GM23338 (cell line): ENCODE measurements at regions not wholly inside any gene's neighbourhood (a gene's known extent, or its start where the extent isn't known, plus 50 kb on each side); places are given as distances from the start of the nearest gene placed in this dataset.

ENCODE experiments used
- ATAC-seq: fragments of 200-7000 bp; cut with Tn5 transposase; 3 replicates; pipeline ENCODE4 v1.9.1; 2020
- DNase-seq: peaks from one replicate; pipeline ENCODE4 v3.0.0-alpha.2; 2015; ENCODE audit warnings: low spot score
- H2AFZ ChIP-seq: fragments of 200-600 bp; sonication (generic); 2 replicates; pipeline ENCODE4 v1.8.0; 2016; ENCODE audit warnings: antibody characterized with exemption, mild to moderate bottlenecking, moderate library complexity
- H3F3A ChIP-seq: fragments of 200-600 bp; sonication (generic); replicated peaks from 2 replicates; pipeline ENCODE4 v1.8.0; 2017; ENCODE audit warnings: antibody characterized with exemption, mixed run types, low read depth
- H3K27ac ChIP-seq: fragments of 200-600 bp; sonication (generic); 2 replicates; pipeline ENCODE4 v1.6.1; 2016; ENCODE audit warnings: low read depth
- H3K27me3 ChIP-seq: fragments of 200-600 bp; sonication (generic); 2 replicates; pipeline ENCODE4 v1.8.0; 2016; ENCODE audit warnings: mild to moderate bottlenecking, mixed run types, moderate library complexity; ENCODE audit not compliant: insufficient read depth
- H3K36me3 ChIP-seq: fragments of 200-600 bp; sonication (generic); 2 replicates; pipeline ENCODE4 v1.8.0; 2016; ENCODE audit warnings: mild to moderate bottlenecking; ENCODE audit not compliant: insufficient read depth
- H3K4me1 ChIP-seq: fragments of 200-600 bp; sonication (generic); 2 replicates; pipeline ENCODE4 v1.8.0; 2016; ENCODE audit warnings: mild to moderate bottlenecking, moderate library complexity; ENCODE audit not compliant: insufficient read depth
- H3K4me2 ChIP-seq: fragments of 200-600 bp; sonication (generic); 2 replicates; pipeline ENCODE4 v1.7.1; 2017; ENCODE audit warnings: mixed run types
- H3K4me3 ChIP-seq: fragments of 200-600 bp; sonication (generic); 2 replicates; pipeline ENCODE4 v1.6.1; 2016; ENCODE audit warnings: mixed run types
- H3K79me2 ChIP-seq: fragments of 200-600 bp; sonication (generic); replicated peaks from 2 replicates; pipeline ENCODE4 v1.8.0; 2017; ENCODE audit warnings: mild to moderate bottlenecking; ENCODE audit not compliant: insufficient read depth
- H3K9me2 ChIP-seq: fragments of 200-600 bp; sonication (generic); 2 replicates; pipeline ENCODE4 v1.8.0; 2017; ENCODE audit not compliant: insufficient read depth
- H4K20me1 ChIP-seq: fragments of 200-600 bp; sonication (generic); replicated peaks from 2 replicates; pipeline ENCODE4 v1.8.0; 2017; ENCODE audit warnings: mild to moderate bottlenecking; ENCODE audit not compliant: insufficient read depth
- H3K27ac Mint-ChIP-seq: 2 replicates; pipeline ENCODE4 v1.8.0; 2020; ENCODE audit warnings: inconsistent platforms, mild to moderate bottlenecking, moderate library complexity, mixed read lengths
- H3K27me3 Mint-ChIP-seq: 3 replicates; pipeline ENCODE4 v1.8.0; 2022; ENCODE audit warnings: low read depth, mild to moderate bottlenecking, moderate library complexity, mixed read lengths, inconsistent platforms; ENCODE audit not compliant: insufficient read depth, poor library complexity
- H3K36me3 Mint-ChIP-seq: 3 replicates; pipeline ENCODE4 v1.8.0; 2021; ENCODE audit warnings: low read depth, mild to moderate bottlenecking, inconsistent platforms, moderate library complexity, mixed read lengths
- H3K4me1 Mint-ChIP-seq: 3 replicates; pipeline ENCODE4 v1.8.0; 2020; ENCODE audit warnings: mild to moderate bottlenecking, inconsistent platforms, mixed read lengths
- H3K4me3 Mint-ChIP-seq: 3 replicates; pipeline ENCODE4 v1.8.0; 2021; ENCODE audit warnings: moderate library complexity, mild to moderate bottlenecking, inconsistent platforms, mixed read lengths
- H3K9me3 Mint-ChIP-seq: 3 replicates; pipeline ENCODE4 v1.8.0; 2020; ENCODE audit warnings: moderate library complexity, mild to moderate bottlenecking, inconsistent platforms, mixed read lengths
- JUNB ChIP-seq: IDR thresholded peaks from one replicate; pipeline ENCODE4 v1.6.1; 2016; ENCODE audit warnings: antibody characterized with exemption; ENCODE audit not compliant: unreplicated experiment
- POLR2AphosphoS5 ChIP-seq: IDR thresholded peaks from 2 replicates; pipeline ENCODE4 v1.6.1; 2016; ENCODE audit warnings: antibody characterized with exemption, low read depth
- REST ChIP-seq: IDR thresholded peaks from one replicate; pipeline ENCODE4 v1.6.1; 2018; ENCODE audit warnings: antibody characterized with exemption; ENCODE audit not compliant: unreplicated experiment
- ZNF114 ChIP-seq: fragments of 250-450 bp; sonication (Bioruptor Pico); IDR thresholded peaks from 2 replicates; pipeline ENCODE4 v1.5.0; 2020; ENCODE audit warnings: mild to moderate bottlenecking, moderate library complexity
- TF ChIP-seq, protein P1 (sequence below): fragments of 250-450 bp; sonication (Bioruptor Pico); IDR thresholded peaks from 2 replicates; pipeline ENCODE4 v1.5.0; 2020; ENCODE audit warnings: mild to moderate bottlenecking, moderate library complexity
- TF ChIP-seq, protein P2 (sequence below), 2 experiments: fragments of 200-600 bp in 1 of 2; sonication (generic) in 1 of 2; conservative IDR thresholded peaks; 2 replicates each; pipeline versions ENCODE4 v1.5.1 to v1.6.1; 2016 to 2017; ENCODE audit warnings: antibody characterized with exemption in 2 of 2, low read depth in 2 of 2, mild to moderate bottlenecking in 2 of 2, moderate library complexity in 1 of 2
- TF ChIP-seq, protein P3 (sequence below): IDR thresholded peaks from 2 replicates; pipeline ENCODE4 v1.6.1; 2016; ENCODE audit warnings: antibody characterized with exemption

DNA sequence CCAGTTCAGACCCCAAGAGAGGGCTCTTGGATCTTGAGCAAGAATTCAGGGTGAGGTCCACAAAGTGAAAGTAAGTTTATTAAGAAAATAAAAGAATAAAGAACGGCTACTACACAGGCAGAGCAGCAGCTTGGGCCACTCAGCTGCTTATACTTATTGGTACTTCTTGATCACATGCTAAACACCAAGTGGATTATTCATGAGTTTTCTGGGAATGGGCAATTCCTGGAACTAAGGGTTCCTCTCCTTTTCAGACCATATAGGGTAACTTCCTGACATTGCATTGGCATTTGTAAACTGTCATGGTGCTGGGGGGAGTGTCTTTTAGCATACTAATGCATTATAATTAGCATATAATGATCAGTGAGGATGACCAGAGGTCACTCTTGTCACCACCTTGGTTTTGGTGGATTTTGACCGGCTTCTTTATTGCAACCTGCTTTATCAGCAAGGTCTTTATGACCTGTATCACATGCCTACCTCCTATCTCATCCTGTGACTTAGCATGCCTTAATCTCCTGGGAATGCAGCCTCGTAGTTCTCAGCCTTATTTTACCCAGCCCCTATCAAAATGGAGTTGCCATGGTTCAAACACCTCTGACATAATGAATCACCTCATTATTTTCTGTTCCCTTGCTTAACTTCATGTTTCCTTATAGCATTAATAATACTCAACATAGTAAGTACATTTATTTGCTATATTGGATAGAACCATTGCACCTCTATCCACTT lies 476.3 kb downstream of the DTHD1 start:
- Histone ChIP-seq H3K79me2 (no peaks in the 10 kb centered on the region), H3K36me3 (no peaks in the 10 kb centered on the region), H3K4me3 (no peak overlapping the region), H3K9me2 (no peaks in the 10 kb centered on the region), H3F3A (no peaks in the 10 kb centered on the region), H2AFZ (no peak overlapping the region), H4K20me1 (no peaks in the 10 kb centered on the region), H3K27me3 (peaks cover 8% of the 10 kb centered on the region; the same call in 1 of the 2 replicates), H3K27ac (peak overlapping the region; percentile 73; the same call in 1 of the 2 replicates), H3K4me1 (peaks cover 38% of the 10 kb centered on the region), H3K4me2 (peak overlapping the region; percentile 37)
- H3K27ac Mint-ChIP-seq = no peak overlapping the region
- H3K9me3 Mint-ChIP-seq = no peaks in the 10 kb centered on the region
- H3K4me3 Mint-ChIP-seq = no peak overlapping the region
- DNase-seq = peak; percentile 35
- peak; percentile 36 for ATAC-seq
- peaks cover 38% of the 10 kb centered on the region for H3K4me1 Mint-ChIP-seq
- TF ChIP-seq, protein P1, sequence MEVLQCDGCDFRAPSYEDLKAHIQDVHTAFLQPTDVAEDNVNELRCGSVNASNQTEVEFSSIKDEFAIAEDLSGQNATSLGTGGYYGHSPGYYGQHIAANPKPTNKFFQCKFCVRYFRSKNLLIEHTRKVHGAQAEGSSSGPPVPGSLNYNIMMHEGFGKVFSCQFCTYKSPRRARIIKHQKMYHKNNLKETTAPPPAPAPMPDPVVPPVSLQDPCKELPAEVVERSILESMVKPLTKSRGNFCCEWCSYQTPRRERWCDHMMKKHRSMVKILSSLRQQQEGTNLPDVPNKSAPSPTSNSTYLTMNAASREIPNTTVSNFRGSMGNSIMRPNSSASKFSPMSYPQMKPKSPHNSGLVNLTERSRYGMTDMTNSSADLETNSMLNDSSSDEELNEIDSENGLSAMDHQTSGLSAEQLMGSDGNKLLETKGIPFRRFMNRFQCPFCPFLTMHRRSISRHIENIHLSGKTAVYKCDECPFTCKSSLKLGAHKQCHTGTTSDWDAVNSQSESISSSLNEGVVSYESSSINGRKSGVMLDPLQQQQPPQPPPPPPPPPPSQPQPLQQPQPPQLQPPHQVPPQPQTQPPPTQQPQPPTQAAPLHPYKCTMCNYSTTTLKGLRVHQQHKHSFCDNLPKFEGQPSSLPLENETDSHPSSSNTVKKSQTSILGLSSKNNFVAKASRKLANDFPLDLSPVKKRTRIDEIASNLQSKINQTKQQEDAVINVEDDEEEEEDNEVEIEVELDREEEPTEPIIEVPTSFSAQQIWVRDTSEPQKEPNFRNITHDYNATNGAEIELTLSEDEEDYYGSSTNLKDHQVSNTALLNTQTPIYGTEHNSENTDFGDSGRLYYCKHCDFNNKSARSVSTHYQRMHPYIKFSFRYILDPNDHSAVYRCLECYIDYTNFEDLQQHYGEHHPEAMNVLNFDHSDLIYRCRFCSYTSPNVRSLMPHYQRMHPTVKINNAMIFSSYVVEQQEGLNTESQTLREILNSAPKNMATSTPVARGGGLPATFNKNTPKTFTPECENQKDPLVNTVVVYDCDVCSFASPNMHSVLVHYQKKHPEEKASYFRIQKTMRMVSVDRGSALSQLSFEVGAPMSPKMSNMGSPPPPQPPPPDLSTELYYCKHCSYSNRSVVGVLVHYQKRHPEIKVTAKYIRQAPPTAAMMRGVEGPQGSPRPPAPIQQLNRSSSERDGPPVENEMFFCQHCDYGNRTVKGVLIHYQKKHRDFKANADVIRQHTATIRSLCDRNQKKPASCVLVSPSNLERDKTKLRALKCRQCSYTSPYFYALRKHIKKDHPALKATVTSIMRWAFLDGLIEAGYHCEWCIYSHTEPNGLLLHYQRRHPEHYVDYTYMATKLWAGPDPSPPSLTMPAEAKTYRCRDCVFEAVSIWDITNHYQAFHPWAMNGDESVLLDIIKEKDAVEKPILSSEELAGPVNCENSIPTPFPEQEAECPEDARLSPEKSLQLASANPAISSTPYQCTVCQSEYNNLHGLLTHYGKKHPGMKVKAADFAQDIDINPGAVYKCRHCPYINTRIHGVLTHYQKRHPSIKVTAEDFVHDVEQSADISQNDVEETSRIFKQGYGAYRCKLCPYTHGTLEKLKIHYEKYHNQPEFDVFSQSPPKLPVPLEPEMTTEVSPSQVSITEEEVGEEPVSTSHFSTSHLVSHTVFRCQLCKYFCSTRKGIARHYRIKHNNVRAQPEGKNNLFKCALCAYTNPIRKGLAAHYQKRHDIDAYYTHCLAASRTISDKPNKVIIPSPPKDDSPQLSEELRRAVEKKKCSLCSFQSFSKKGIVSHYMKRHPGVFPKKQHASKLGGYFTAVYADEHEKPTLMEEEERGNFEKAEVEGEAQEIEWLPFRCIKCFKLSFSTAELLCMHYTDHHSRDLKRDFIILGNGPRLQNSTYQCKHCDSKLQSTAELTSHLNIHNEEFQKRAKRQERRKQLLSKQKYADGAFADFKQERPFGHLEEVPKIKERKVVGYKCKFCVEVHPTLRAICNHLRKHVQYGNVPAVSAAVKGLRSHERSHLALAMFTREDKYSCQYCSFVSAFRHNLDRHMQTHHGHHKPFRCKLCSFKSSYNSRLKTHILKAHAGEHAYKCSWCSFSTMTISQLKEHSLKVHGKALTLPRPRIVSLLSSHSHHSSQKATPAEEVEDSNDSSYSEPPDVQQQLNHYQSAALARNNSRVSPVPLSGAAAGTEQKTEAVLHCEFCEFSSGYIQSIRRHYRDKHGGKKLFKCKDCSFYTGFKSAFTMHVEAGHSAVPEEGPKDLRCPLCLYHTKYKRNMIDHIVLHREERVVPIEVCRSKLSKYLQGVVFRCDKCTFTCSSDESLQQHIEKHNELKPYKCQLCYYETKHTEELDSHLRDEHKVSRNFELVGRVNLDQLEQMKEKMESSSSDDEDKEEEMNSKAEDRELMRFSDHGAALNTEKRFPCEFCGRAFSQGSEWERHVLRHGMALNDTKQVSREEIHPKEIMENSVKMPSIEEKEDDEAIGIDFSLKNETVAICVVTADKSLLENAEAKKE (CRISPR knock-in tag) = no peak
- TF ChIP-seq, protein P2, sequence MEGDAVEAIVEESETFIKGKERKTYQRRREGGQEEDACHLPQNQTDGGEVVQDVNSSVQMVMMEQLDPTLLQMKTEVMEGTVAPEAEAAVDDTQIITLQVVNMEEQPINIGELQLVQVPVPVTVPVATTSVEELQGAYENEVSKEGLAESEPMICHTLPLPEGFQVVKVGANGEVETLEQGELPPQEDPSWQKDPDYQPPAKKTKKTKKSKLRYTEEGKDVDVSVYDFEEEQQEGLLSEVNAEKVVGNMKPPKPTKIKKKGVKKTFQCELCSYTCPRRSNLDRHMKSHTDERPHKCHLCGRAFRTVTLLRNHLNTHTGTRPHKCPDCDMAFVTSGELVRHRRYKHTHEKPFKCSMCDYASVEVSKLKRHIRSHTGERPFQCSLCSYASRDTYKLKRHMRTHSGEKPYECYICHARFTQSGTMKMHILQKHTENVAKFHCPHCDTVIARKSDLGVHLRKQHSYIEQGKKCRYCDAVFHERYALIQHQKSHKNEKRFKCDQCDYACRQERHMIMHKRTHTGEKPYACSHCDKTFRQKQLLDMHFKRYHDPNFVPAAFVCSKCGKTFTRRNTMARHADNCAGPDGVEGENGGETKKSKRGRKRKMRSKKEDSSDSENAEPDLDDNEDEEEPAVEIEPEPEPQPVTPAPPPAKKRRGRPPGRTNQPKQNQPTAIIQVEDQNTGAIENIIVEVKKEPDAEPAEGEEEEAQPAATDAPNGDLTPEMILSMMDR (conservative IDR thresholded peaks at IDR 0.05; ENCODE audit: low read depth in 2 of 2) = no peak
- TF ChIP-seq JUNB (no peak), POLR2AphosphoS5 (no peak), ZNF114 (CRISPR knock-in tag) (no peak), REST (no peak)
- TF ChIP-seq, protein P3, sequence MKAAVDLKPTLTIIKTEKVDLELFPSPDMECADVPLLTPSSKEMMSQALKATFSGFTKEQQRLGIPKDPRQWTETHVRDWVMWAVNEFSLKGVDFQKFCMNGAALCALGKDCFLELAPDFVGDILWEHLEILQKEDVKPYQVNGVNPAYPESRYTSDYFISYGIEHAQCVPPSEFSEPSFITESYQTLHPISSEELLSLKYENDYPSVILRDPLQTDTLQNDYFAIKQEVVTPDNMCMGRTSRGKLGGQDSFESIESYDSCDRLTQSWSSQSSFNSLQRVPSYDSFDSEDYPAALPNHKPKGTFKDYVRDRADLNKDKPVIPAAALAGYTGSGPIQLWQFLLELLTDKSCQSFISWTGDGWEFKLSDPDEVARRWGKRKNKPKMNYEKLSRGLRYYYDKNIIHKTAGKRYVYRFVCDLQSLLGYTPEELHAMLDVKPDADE = no peak
- peaks cover 9% of the 10 kb centered on the region for H3K27me3 Mint-ChIP-seq
- no peaks in the 10 kb centered on the region for H3K36me3 Mint-ChIP-seq
